Thoracic aorta (tissue), 2 donors: ENCODE measurements at regions not wholly inside any gene's neighbourhood (a gene's known extent, or its start where the extent isn't known, plus 50 kb on each side); places are given as distances from the start of the nearest gene placed in this dataset.

Experiments used
- ATAC-seq: fragments of 150-250 bp; one replicate; pipeline ENCODE4 v1.8.0; 2017; ENCODE audit warnings: low read depth; ENCODE audit not compliant: insufficient number of reproducible peaks, low FRiP score
- DNase-seq: peaks from one replicate; pipeline ENCODE4 v3.0.0-alpha.2; 2020; ENCODE audit warnings: low spot score
- H3K27ac ChIP-seq, 2 donors: fragments of 200-600 bp; sonication (generic); 1 replicate in 1 of 2; 2 replicates in 1 of 2; pipeline ENCODE4 v1.5.1; 2016; ENCODE audit warnings: mild to moderate bottlenecking in 2 of 2, moderate library complexity in 2 of 2
- H3K27me3 ChIP-seq: fragments of 200-600 bp; sonication (generic); replicated peaks from 2 replicates; pipeline ENCODE4 v1.6.0; 2016; ENCODE audit warnings: mild to moderate bottlenecking; ENCODE audit not compliant: insufficient read depth
- H3K36me3 ChIP-seq: fragments of 200-600 bp; sonication (generic); one replicate; pipeline ENCODE4 v1.5.1; 2016
- H3K4me1 ChIP-seq, 2 donors: fragments of 200-600 bp; sonication (generic); 1 replicate in 1 of 2; 2 replicates in 1 of 2; pipeline versions ENCODE4 v1.5.1 to v1.6.0; 2016; ENCODE audit warnings: low read depth in 2 of 2, mild to moderate bottlenecking in 1 of 2; ENCODE audit not compliant: control insufficient read depth in 1 of 2
- H3K4me3 ChIP-seq: fragments of 200-600 bp; sonication (generic); 2 replicates; pipeline ENCODE4 v1.5.1; 2016; ENCODE audit warnings: mild to moderate bottlenecking
- H3K9me3 ChIP-seq: fragments of 200-600 bp; sonication (generic); 2 replicates; pipeline ENCODE4 v1.5.1; 2016
- CTCF ChIP-seq: fragments of 200-600 bp; sonication (generic); IDR thresholded peaks from one replicate; pipeline ENCODE4 v1.5.1; 2019; ENCODE audit warnings: antibody characterized with exemption

GRCh38 chr12:116414891-116415290 lies 137.4 kb upstream of the MED13L start:
- Histone ChIP-seq H3K27ac (no peak overlapping the region), H3K4me3 (no peak overlapping the region), H3K9me3 (no peaks in the 10 kb centered on the region), H3K27me3 (no peaks in the 10 kb centered on the region), H3K36me3 (no peaks in the 10 kb centered on the region), H3K4me1 (peaks cover 8 to 21% of the 10 kb centered on the region in 2 donors)
- ATAC-seq = no peak
- no peak for DNase-seq
- TF ChIP-seq CTCF = no peak

GRCh38 chr12:116415408-116416108 lies 138.1 kb upstream of the MED13L start:
- Histone ChIP-seq H3K36me3 (no peaks in the 10 kb centered on the region), H3K9me3 (no peaks in the 10 kb centered on the region), H3K4me3 (no peak overlapping the region), H3K27me3 (no peaks in the 10 kb centered on the region), H3K4me1 (peaks cover 4 to 14% of the 10 kb centered on the region in 2 donors), H3K27ac (no peak overlapping the region)
- no peak for ATAC-seq
- no peak for TF ChIP-seq CTCF
- DNase-seq = no peak

- no peaks in the 10 kb centered on the region for H3K27me3 ChIP-seq
- no peak for DNase-seq
- peaks cover 0 to 8% of the 10 kb centered on the region in 2 donors for H3K4me1 ChIP-seq
- no peak for ATAC-seq
- TF ChIP-seq CTCF = no peak
- H3K27ac ChIP-seq = no peak overlapping the region
- H3K4me3 ChIP-seq = no peak overlapping the region
- H3K36me3 ChIP-seq = no peaks in the 10 kb centered on the region
- no peaks in the 10 kb centered on the region for H3K9me3 ChIP-seq
These were observed 138.7 kb upstream of the MED13L start for GRCh38 chr12:116416166-116416565.

- no peak for ATAC-seq
- no peaks in the 10 kb centered on the region for H3K4me1 ChIP-seq
- H3K36me3 ChIP-seq = no peaks in the 10 kb centered on the region
- no peak for DNase-seq
- no peak for TF ChIP-seq CTCF
- no peak overlapping the region for H3K27ac ChIP-seq
- H3K9me3 ChIP-seq = no peaks in the 10 kb centered on the region
- H3K4me3 ChIP-seq = no peak overlapping the region
- H3K27me3 ChIP-seq = no peaks in the 10 kb centered on the region
These were observed 140.6 kb upstream of the MAP1LC3B2 start for GRCh38 chr12:116418551-116418950.

- no peak for DNase-seq
- Histone ChIP-seq H3K9me3 (no peaks in the 10 kb centered on the region), H3K4me1 (no peaks in the 10 kb centered on the region), H3K36me3 (no peaks in the 10 kb centered on the region), H3K27me3 (no peaks in the 10 kb centered on the region), H3K4me3 (no peak overlapping the region), H3K27ac (no peak overlapping the region)
- TF ChIP-seq CTCF = no peak
- ATAC-seq = no peak
These were observed 138.8 kb upstream of the MAP1LC3B2 start for GRCh38 chr12:116420227-116420880.
